ENCODE measurements at regions not wholly inside any gene's neighbourhood (a gene's known extent, or its start where the extent isn't known, plus 50 kb on each side); places are given as distances from the start of the nearest gene placed in this dataset.

GRCh38 chr1:225707824-225708223 is 54.9 kb upstream of the ENAH start:
- H3K4me3 ChIP-seq (replicated peaks in 1 of 2; ENCODE audit: low read depth in 2 of 2, low read length in 2 of 2) = no peak overlapping the region
- TF ChIP-seq CTCF (IDR thresholded peaks at IDR 0.05; ENCODE audit: low read depth, low read length) = no peak
- DNase-seq (ENCODE audit: low read depth in 2 of 2) = no peak

GRCh38 chr1:225709101-225709500 is 56.2 kb upstream of the ENAH start:
- TF ChIP-seq CTCF (IDR thresholded peaks at IDR 0.05; ENCODE audit: low read depth, low read length) = no peak
- H3K4me3 ChIP-seq (replicated peaks in 1 of 2; ENCODE audit: low read depth in 2 of 2, low read length in 2 of 2) = no peak overlapping the region
- DNase-seq (ENCODE audit: low read depth in 2 of 2) = no peak

- TF ChIP-seq CTCF (IDR thresholded peaks at IDR 0.05; ENCODE audit: low read depth, low read length) = no peak
- peak; percentile 39 to 45 for DNase-seq (ENCODE audit: low read depth in 2 of 2)
Observed at GRCh38 chr1:225710804-225711203, 57.9 kb upstream of the ENAH start.

GRCh38 chr1:225711236-225711937 is 58.5 kb upstream of the ENAH start:
- no peak for TF ChIP-seq CTCF (IDR thresholded peaks at IDR 0.05; ENCODE audit: low read depth, low read length)
- DNase-seq (ENCODE audit: low read depth in 2 of 2) = no peak
- H3K4me3 ChIP-seq (replicated peaks in 1 of 2; ENCODE audit: low read depth in 2 of 2, low read length in 2 of 2) = no peak overlapping the region

More at GRCh38 chr1:225710804-225711203, 57.9 kb upstream of the ENAH start:
- H3K4me3 ChIP-seq (replicated peaks in 1 of 2; ENCODE audit: low read depth in 2 of 2, low read length in 2 of 2) = no peak overlapping the region

GRCh38 chr1:225712391-225712790 is 59.5 kb upstream of the ENAH start:
- no peak for TF ChIP-seq CTCF (IDR thresholded peaks at IDR 0.05; ENCODE audit: low read depth, low read length)
- H3K4me3 ChIP-seq (replicated peaks in 1 of 2; ENCODE audit: low read depth in 2 of 2, low read length in 2 of 2) = no peak overlapping the region
- peak; percentile 8 to 49 for DNase-seq (ENCODE audit: low read depth in 2 of 2)

- H3K4me3 ChIP-seq (replicated peaks in 1 of 2; ENCODE audit: low read depth in 2 of 2, low read length in 2 of 2) = no peak overlapping the region
- DNase-seq (ENCODE audit: low read depth in 2 of 2) = no peak
- TF ChIP-seq CTCF (IDR thresholded peaks at IDR 0.05; ENCODE audit: low read depth, low read length) = no peak
Observed at GRCh38 chr1:225713281-225713680, 60.4 kb upstream of the ENAH start.

GRCh38 chr1:225720937-225721336 is 56.7 kb upstream of the SRP9 start:
- DNase-seq (ENCODE audit: low read depth in 2 of 2) = no peak
- no peak for TF ChIP-seq CTCF (IDR thresholded peaks at IDR 0.05; ENCODE audit: low read depth, low read length)
- H3K4me3 ChIP-seq (replicated peaks in 1 of 2; ENCODE audit: low read depth in 2 of 2, low read length in 2 of 2) = no peak overlapping the region

Data from cardiac fibroblast (primary cell).